Uterus (tissue), 3 donors: ENCODE measurements at regions not wholly inside any gene's neighbourhood (a gene's known extent, or its start where the extent isn't known, plus 50 kb on each side); places are given as distances from the start of the nearest gene placed in this dataset.

Experiments used
- DNase-seq, 2 donors: peaks; one replicate each; pipeline ENCODE4 v3.0.0-alpha.2; 2019 to 2020
- H3K27ac ChIP-seq, 2 donors: fragments of 200-600 bp; sonication (generic); 1 replicate in 1 of 2; 2 replicates in 1 of 2; pipeline ENCODE4 v1.5.1; 2016 to 2018
- H3K27me3 ChIP-seq, 2 donors: fragments of 200-600 bp; sonication (generic); one replicate each; pipeline ENCODE4 v1.5.1; 2018 to 2019; ENCODE audit warnings: control low read depth in 1 of 2
- H3K36me3 ChIP-seq, 2 donors: fragments of 200-600 bp; sonication (generic); one replicate each; pipeline ENCODE4 v1.5.1; 2019; ENCODE audit warnings: control low read depth in 1 of 2
- H3K4me1 ChIP-seq, 2 donors: fragments of 200-600 bp; sonication (generic); one replicate each; pipeline ENCODE4 v1.5.1; 2018 to 2019; ENCODE audit warnings: control low read depth in 1 of 2
- H3K4me3 ChIP-seq, 2 donors: fragments of 200-600 bp; sonication (generic); 1 replicate in 1 of 2; 2 replicates in 1 of 2; pipeline ENCODE4 v1.5.1; 2018 to 2019; ENCODE audit warnings: mild to moderate bottlenecking in 1 of 2
- H3K9me3 ChIP-seq, 2 donors: fragments of 200-600 bp; sonication (generic); one replicate each; pipeline ENCODE4 v1.5.1; 2019; ENCODE audit warnings: control low read depth in 1 of 2
- CTCF ChIP-seq, 4 experiments: fragments of 200-600 bp in 2 of 4; fragments of 450-650 bp in 2 of 4; sonication (generic) in 2 of 4; IDR thresholded peaks; one replicate each; pipeline ENCODE4 v1.5.1; 2016 to 2019; ENCODE audit warnings: antibody characterized with exemption in 4 of 4, mild to moderate bottlenecking in 2 of 4, moderate library complexity in 1 of 4
- POLR2A ChIP-seq, 2 donors: fragments of 450-650 bp; IDR thresholded peaks; one replicate each; pipeline ENCODE4 v1.6.1; 2016; ENCODE audit warnings: antibody characterized with exemption in 2 of 2, mild to moderate bottlenecking in 1 of 2, moderate library complexity in 1 of 2
- intact Hi-C: fragments of 100-400 bp; cut with DNase I; formaldehyde crosslinking; loops from one replicate; pipeline ENCODE4 v1.15.1; 2023; ENCODE audit warnings: low total_unique reads
- donor health status: DM: yes; HTN: yes; CAD: no.

GRCh38 chr13:84640691-84641090, 758.4 kb upstream of the SLITRK1 start:
- intact Hi-C loops: no loop called here
- H3K9me3 ChIP-seq: no peaks in the 10 kb centered on the region
- no peak overlapping the region for H3K4me3 ChIP-seq

GRCh38 chr13:84630476-84630875, 748.2 kb upstream of the SLITRK1 start:
- intact Hi-C loops: no loop called here
- H3K4me3 ChIP-seq: no peak overlapping the region
- no peaks in the 10 kb centered on the region for H3K27me3 ChIP-seq
- TF ChIP-seq POLR2A (IDR thresholded peaks at IDR 0.05) (no peak), CTCF (IDR thresholded peaks at IDR 0.05) (no peak)
- H3K36me3 ChIP-seq: no peaks in the 10 kb centered on the region
- no peaks in the 10 kb centered on the region for H3K9me3 ChIP-seq
- no peak overlapping the region for H3K27ac ChIP-seq
- no peak for DNase-seq
- H3K4me1 ChIP-seq: no peaks in the 10 kb centered on the region

More at GRCh38 chr13:84640691-84641090, 758.4 kb upstream of the SLITRK1 start:
- DNase-seq: no peak
- Histone ChIP-seq H3K27ac (no peak overlapping the region), H3K27me3 (no peaks in the 10 kb centered on the region), H3K36me3 (no peaks in the 10 kb centered on the region), H3K4me1 (no peaks in the 10 kb centered on the region)
- TF ChIP-seq POLR2A (IDR thresholded peaks at IDR 0.05) (no peak), CTCF (IDR thresholded peaks at IDR 0.05) (no peak)

- Histone ChIP-seq H3K4me3 (no peak overlapping the region), H3K9me3 (no peaks in the 10 kb centered on the region), H3K36me3 (no peaks in the 10 kb centered on the region), H3K4me1 (no peaks in the 10 kb centered on the region), H3K27ac (no peak overlapping the region), H3K27me3 (no peaks in the 10 kb centered on the region)
- TF ChIP-seq POLR2A (IDR thresholded peaks at IDR 0.05) (no peak), CTCF (IDR thresholded peaks at IDR 0.05) (no peak)
- intact Hi-C loops: no loop called here
- DNase-seq: no peak
These were observed 734.6 kb upstream of the SLITRK1 start for GRCh38 chr13:84616864-84617263.

GRCh38 chr13:84609716-84610115, 727.4 kb upstream of the SLITRK1 start:
- no peaks in the 10 kb centered on the region for H3K9me3 ChIP-seq
- H3K36me3 ChIP-seq: no peaks in the 10 kb centered on the region
- TF ChIP-seq CTCF (IDR thresholded peaks at IDR 0.05): no peak
- TF ChIP-seq POLR2A (IDR thresholded peaks at IDR 0.05): no peak
- intact Hi-C loops: no loop called here
- DNase-seq: no peak
- H3K27ac ChIP-seq: no peak overlapping the region
- H3K27me3 ChIP-seq: no peaks in the 10 kb centered on the region
- H3K4me3 ChIP-seq: no peak overlapping the region
- no peaks in the 10 kb centered on the region for H3K4me1 ChIP-seq

GRCh38 chr13:84607261-84608013, 725.2 kb upstream of the SLITRK1 start:
- TF ChIP-seq CTCF (IDR thresholded peaks at IDR 0.05) (no peak), POLR2A (IDR thresholded peaks at IDR 0.05) (no peak)
- intact Hi-C loops: no loop called here
- H3K36me3 ChIP-seq: no peaks in the 10 kb centered on the region
- no peak overlapping the region for H3K27ac ChIP-seq
- H3K4me3 ChIP-seq: no peak overlapping the region
- no peak for DNase-seq
- no peaks in the 10 kb centered on the region for H3K27me3 ChIP-seq
- H3K4me1 ChIP-seq: no peaks in the 10 kb centered on the region
- no peaks in the 10 kb centered on the region for H3K9me3 ChIP-seq
